ENCODE measurements at regions not wholly inside any gene's neighbourhood (a gene's known extent, or its start where the extent isn't known, plus 50 kb on each side); places are given as distances from the start of the nearest gene placed in this dataset.

DNA sequence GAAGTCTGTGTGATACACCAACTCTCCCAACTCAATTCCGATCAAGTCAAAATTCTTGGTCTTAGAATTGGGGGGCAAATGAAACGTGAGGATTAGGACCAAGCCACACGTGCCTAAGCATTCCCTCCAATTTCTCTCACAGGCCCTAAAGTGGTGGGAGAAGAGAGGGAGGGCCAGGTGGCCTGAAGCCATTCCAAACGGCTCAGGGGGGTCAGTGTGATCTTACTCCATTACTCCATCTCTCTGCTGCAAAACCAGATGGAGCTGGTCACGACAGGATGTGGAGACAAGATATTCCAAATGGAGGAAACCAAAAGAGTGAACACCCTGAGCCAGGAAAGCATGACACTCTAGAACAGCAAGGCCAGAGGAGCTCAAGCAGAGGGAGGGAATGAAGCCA lies 195.4 kb downstream of the FOXO1 start:
- no peaks in the 10 kb centered on the region for H3K36me3 ChIP-seq
- H3K4me1 ChIP-seq = peaks cover 0 to 5% (median 3%) of the 10 kb centered on the region in 4 donors
- no peaks in the 10 kb centered on the region for H3K27me3 ChIP-seq
- TF ChIP-seq POLR2A (IDR thresholded peaks at IDR 0.05) = no peak
- TF ChIP-seq, protein P1, sequence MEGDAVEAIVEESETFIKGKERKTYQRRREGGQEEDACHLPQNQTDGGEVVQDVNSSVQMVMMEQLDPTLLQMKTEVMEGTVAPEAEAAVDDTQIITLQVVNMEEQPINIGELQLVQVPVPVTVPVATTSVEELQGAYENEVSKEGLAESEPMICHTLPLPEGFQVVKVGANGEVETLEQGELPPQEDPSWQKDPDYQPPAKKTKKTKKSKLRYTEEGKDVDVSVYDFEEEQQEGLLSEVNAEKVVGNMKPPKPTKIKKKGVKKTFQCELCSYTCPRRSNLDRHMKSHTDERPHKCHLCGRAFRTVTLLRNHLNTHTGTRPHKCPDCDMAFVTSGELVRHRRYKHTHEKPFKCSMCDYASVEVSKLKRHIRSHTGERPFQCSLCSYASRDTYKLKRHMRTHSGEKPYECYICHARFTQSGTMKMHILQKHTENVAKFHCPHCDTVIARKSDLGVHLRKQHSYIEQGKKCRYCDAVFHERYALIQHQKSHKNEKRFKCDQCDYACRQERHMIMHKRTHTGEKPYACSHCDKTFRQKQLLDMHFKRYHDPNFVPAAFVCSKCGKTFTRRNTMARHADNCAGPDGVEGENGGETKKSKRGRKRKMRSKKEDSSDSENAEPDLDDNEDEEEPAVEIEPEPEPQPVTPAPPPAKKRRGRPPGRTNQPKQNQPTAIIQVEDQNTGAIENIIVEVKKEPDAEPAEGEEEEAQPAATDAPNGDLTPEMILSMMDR (IDR thresholded peaks at IDR 0.05) = no peak
- no peaks in the 10 kb centered on the region for H3K9me3 ChIP-seq
- intact Hi-C loops (cut with DNase I; ENCODE audit: low total_unique reads) = no loop called here
- no peak overlapping the region for H3K4me3 ChIP-seq
- WGBS, 5 donors = 71 to 94% (median 86%) methylated on average over 5 of the region's 5 CpGs
- no peak for DNase-seq
- peak overlapping the region in 1 of 5 donors; percentile 51 for H3K27ac ChIP-seq

DNA sequence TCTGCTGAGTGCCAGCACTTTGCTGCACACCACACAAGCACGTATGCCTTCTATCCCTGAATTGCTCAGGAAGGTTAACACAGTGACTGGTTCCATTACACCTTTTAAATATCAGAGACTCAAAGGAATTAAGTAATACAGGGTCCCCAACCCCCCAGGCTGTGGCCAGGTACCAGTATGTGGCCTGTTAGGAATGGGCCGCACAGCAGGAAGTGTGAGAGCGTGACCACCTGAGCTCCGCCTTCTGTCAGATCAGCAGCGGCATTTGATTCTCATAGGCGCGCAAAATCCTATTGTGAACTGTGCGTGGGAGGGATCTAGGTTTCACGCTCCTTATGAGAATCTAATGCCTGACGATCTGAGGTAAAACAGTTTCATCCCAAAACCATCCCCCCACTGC lies 194.5 kb downstream of the FOXO1 start:
- Histone ChIP-seq H3K36me3 (no peaks in the 10 kb centered on the region), H3K4me3 (no peak overlapping the region), H3K4me1 (peaks cover 6 to 13% (median 11%) of the 10 kb centered on the region in 4 donors), H3K27ac (no peak overlapping the region), H3K9me3 (no peaks in the 10 kb centered on the region), H3K27me3 (no peaks in the 10 kb centered on the region)
- 94 to 99% (median 98%) methylated on average over 10 of the region's 10 CpGs for WGBS, 5 donors
- no peak for DNase-seq
- intact Hi-C loops (cut with DNase I; ENCODE audit: low total_unique reads) = no loop called here
- TF ChIP-seq EP300 (IDR thresholded peaks at IDR 0.05) (no peak), POLR2A (IDR thresholded peaks at IDR 0.05) (no peak), POLR2AphosphoS5 (IDR thresholded peaks at IDR 0.05) (no peak)
- TF ChIP-seq, protein P1 (IDR thresholded peaks at IDR 0.05) = no peak

DNA sequence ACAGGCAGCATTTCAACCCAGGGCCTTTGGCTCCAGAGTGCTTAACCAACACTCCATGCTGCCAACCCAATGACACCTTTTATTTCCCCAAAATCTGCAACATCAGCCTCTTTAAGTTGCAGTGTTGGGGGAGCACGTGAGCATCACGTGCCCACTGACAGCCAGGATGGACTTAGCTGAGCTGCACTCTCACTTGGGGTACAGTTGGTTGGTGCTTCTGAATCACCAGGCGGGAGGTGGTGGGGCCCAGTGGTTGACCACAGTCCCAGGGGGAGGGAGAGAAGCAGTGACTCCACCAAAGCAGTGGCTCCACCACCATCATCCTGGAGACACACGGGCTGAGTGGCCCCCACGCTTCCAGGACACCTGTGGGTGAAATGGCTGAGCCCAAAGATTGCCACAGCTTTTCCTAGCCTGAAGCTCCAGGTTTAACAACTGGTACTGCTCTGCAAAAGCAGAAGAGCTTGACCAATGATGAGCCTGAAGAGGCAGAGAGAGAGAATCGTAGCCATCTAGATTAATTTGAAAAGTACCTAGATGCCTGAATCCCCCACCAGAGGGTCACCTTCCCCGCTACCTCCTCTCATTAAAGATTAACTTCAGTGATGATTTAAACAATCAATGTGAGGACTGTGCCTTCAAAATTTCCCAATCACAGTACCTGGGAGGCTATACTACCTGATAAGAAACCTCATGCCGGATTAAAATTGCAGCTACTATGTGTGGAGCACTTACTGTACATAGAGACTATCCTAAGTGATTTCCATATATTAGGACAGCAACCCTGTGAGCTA lies 193.8 kb downstream of the FOXO1 start:
- DNase-seq = no peak
- no peak overlapping the region for H3K27ac ChIP-seq
- no peaks in the 10 kb centered on the region for H3K36me3 ChIP-seq
- H3K4me3 ChIP-seq = no peak overlapping the region
- H3K4me1 ChIP-seq = peaks cover 6 to 21% (median 18%) of the 10 kb centered on the region in 4 donors
- no peaks in the 10 kb centered on the region for H3K9me3 ChIP-seq
- intact Hi-C loops (cut with DNase I; ENCODE audit: low total_unique reads) = no loop called here
- WGBS, 5 donors = 72 to 82% (median 73%) methylated on average over 8 of the region's 8 CpGs
- TF ChIP-seq EP300 (IDR thresholded peaks at IDR 0.05) (no peak), POLR2AphosphoS5 (IDR thresholded peaks at IDR 0.05) (no peak), POLR2A (IDR thresholded peaks at IDR 0.05) (no peak)
- TF ChIP-seq, protein P1 (IDR thresholded peaks at IDR 0.05) = no peak
- H3K27me3 ChIP-seq = no peaks in the 10 kb centered on the region

DNA sequence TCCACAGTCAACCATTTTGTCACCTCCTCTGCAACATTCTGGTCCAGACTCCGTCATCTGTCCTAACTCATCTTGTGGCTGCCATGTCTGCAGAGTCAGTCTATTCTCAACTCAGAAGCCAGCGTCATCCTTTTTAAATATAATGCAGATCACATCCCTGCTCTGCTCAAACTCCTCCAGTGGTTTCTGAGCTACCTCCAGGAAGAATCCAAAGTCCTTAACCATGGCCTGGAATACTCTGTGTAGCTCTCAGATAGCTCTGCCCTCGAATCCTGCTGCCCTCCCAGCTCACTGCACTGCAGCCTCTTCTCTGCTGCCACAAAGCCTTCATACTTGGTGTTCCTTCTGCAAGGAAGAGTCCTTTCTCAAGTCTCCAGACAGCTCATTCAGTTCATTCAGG lies 190.8 kb downstream of the FOXO1 start:
- Histone ChIP-seq H3K9me3 (no peaks in the 10 kb centered on the region), H3K4me3 (no peak overlapping the region), H3K4me1 (peaks cover 14 to 46% (median 31%) of the 10 kb centered on the region in 4 donors), H3K27me3 (no peaks in the 10 kb centered on the region), H3K36me3 (no peaks in the 10 kb centered on the region), H3K27ac (no peak overlapping the region)
- 76 to 94% (median 89%) methylated on average over 3 of the region's 3 CpGs for WGBS, 5 donors
- TF ChIP-seq, protein P1 (IDR thresholded peaks at IDR 0.05) = no peak
- no peak for TF ChIP-seq POLR2A (IDR thresholded peaks at IDR 0.05)
- no peak for TF ChIP-seq EP300 (IDR thresholded peaks at IDR 0.05)
- no peak for TF ChIP-seq POLR2AphosphoS5 (IDR thresholded peaks at IDR 0.05)
- intact Hi-C loops (cut with DNase I; ENCODE audit: low total_unique reads) = no loop called here
- no peak for DNase-seq
